ENCODE measurements at regions not wholly inside any gene's neighbourhood (a gene's known extent, or its start where the extent isn't known, plus 50 kb on each side); places are given as distances from the start of the nearest gene placed in this dataset.

GRCh38 chr15:25596644-25597562 is 158.1 kb upstream of the UBE3A start:
- Histone ChIP-seq H4K20me1 (ENCODE audit: insufficient read depth) (no peaks in the 10 kb centered on the region), H3K27ac (no peak overlapping the region), H3K4me2 (ENCODE audit: unreplicated experiment) (peak overlapping the region; percentile 69), H3K79me2 (ENCODE audit: insufficient read depth) (no peaks in the 10 kb centered on the region), H3F3A (ENCODE audit: insufficient read depth) (peaks cover 10% of the 10 kb centered on the region; the same call in 1 of the 2 replicates), H3K36me3 (ENCODE audit: low read depth) (no peaks in the 10 kb centered on the region), H3K9me3 (ENCODE audit: low read depth) (no peaks in the 10 kb centered on the region), H3K4me1 (ENCODE audit: insufficient read depth) (peaks cover 6% of the 10 kb centered on the region; the same call in 1 of the 2 replicates), H3K27me3 (replicated peaks; ENCODE audit: insufficient read depth) (no peaks in the 10 kb centered on the region), H3K4me3 (peak overlapping the region; percentile 67), H3K9ac (peak overlapping the region; percentile 8; the same call in 1 of the 2 replicates), H2AFZ (peak overlapping the region; percentile 82), H3K9me2 (ENCODE audit: insufficient read depth) (no peaks in the 10 kb centered on the region)
- peak; percentile 64 for DNase-seq
- in situ Hi-C loops (cut with MboI), result no loop called here
- TF ChIP-seq EZH2 (IDR thresholded peaks at IDR 0.05; ENCODE audit: insufficient read depth, poor library complexity, severe bottlenecking) (no peak), EZH2phosphoT487 (IDR thresholded peaks at IDR 0.05; ENCODE audit: insufficient read depth, low read depth) (no peak)
- WGBS, 2 experiments (ENCODE audit: low coverage in 1 of 2, low lambda C conversion rate in 2 of 2, missing lambda C conversion rate in 2 of 2), result 30 to 36% methylated on average over 43 to 44 of the region's 44 CpGs

- H3K4me2 ChIP-seq (ENCODE audit: unreplicated experiment), result no peak overlapping the region
- H3K27me3 ChIP-seq (replicated peaks; ENCODE audit: insufficient read depth), result no peaks in the 10 kb centered on the region
- H2AFZ ChIP-seq, result no peak overlapping the region
- no peaks in the 10 kb centered on the region for H3K9me3 ChIP-seq (ENCODE audit: low read depth)
- 64 to 68% methylated on average over 7 of the region's 7 CpGs for WGBS, 2 experiments (ENCODE audit: low coverage in 1 of 2, low lambda C conversion rate in 2 of 2, missing lambda C conversion rate in 2 of 2)
- H3K4me3 ChIP-seq, result no peak overlapping the region
- TF ChIP-seq EZH2phosphoT487 (IDR thresholded peaks at IDR 0.05; ENCODE audit: insufficient read depth, low read depth), result no peak
- no peak for TF ChIP-seq EZH2 (IDR thresholded peaks at IDR 0.05; ENCODE audit: insufficient read depth, poor library complexity, severe bottlenecking)
- H3F3A ChIP-seq (ENCODE audit: insufficient read depth), result no peaks in the 10 kb centered on the region
- H3K4me1 ChIP-seq (ENCODE audit: insufficient read depth), result no peaks in the 10 kb centered on the region
- H3K9ac ChIP-seq, result no peak overlapping the region
- in situ Hi-C loops (cut with MboI), result no loop called here
- no peaks in the 10 kb centered on the region for H4K20me1 ChIP-seq (ENCODE audit: insufficient read depth)
- no peaks in the 10 kb centered on the region for H3K9me2 ChIP-seq (ENCODE audit: insufficient read depth)
- H3K27ac ChIP-seq, result no peak overlapping the region
- no peaks in the 10 kb centered on the region for H3K79me2 ChIP-seq (ENCODE audit: insufficient read depth)
- no peak for DNase-seq
- H3K36me3 ChIP-seq (ENCODE audit: low read depth), result no peaks in the 10 kb centered on the region
Observed at GRCh38 chr15:25587616-25588340, 149.0 kb upstream of the UBE3A start.

- Histone ChIP-seq H3K4me1 (ENCODE audit: insufficient read depth) (no peaks in the 10 kb centered on the region), H3K9me3 (ENCODE audit: low read depth) (no peaks in the 10 kb centered on the region), H4K20me1 (ENCODE audit: insufficient read depth) (no peaks in the 10 kb centered on the region), H3K79me2 (ENCODE audit: insufficient read depth) (no peaks in the 10 kb centered on the region), H3K36me3 (ENCODE audit: low read depth) (no peaks in the 10 kb centered on the region), H2AFZ (no peak overlapping the region), H3K4me2 (ENCODE audit: unreplicated experiment) (no peak overlapping the region), H3K4me3 (no peak overlapping the region), H3F3A (ENCODE audit: insufficient read depth) (no peaks in the 10 kb centered on the region), H3K27ac (no peak overlapping the region), H3K9ac (no peak overlapping the region), H3K27me3 (replicated peaks; ENCODE audit: insufficient read depth) (no peaks in the 10 kb centered on the region), H3K9me2 (ENCODE audit: insufficient read depth) (no peaks in the 10 kb centered on the region)
- TF ChIP-seq EZH2 (IDR thresholded peaks at IDR 0.05; ENCODE audit: insufficient read depth, poor library complexity, severe bottlenecking), result no peak
- no peak for TF ChIP-seq EZH2phosphoT487 (IDR thresholded peaks at IDR 0.05; ENCODE audit: insufficient read depth, low read depth)
- in situ Hi-C loops (cut with MboI), result no loop called here
- no peak for DNase-seq
- WGBS, 2 experiments (ENCODE audit: low coverage in 1 of 2, low lambda C conversion rate in 2 of 2, missing lambda C conversion rate in 2 of 2), result 42 to 45% methylated on average over 4 of the region's 4 CpGs
Observed at GRCh38 chr15:25582886-25583285, 144.1 kb upstream of the UBE3A start.

- no peak overlapping the region for H3K27ac ChIP-seq
- no peaks in the 10 kb centered on the region for H3K36me3 ChIP-seq (ENCODE audit: low read depth)
- H2AFZ ChIP-seq, result no peak overlapping the region
- in situ Hi-C loops (cut with MboI), result no loop called here
- H3K4me1 ChIP-seq (ENCODE audit: insufficient read depth), result no peaks in the 10 kb centered on the region
- no peaks in the 10 kb centered on the region for H3K9me2 ChIP-seq (ENCODE audit: insufficient read depth)
- TF ChIP-seq EZH2 (IDR thresholded peaks at IDR 0.05; ENCODE audit: insufficient read depth, poor library complexity, severe bottlenecking) (no peak), EZH2phosphoT487 (IDR thresholded peaks at IDR 0.05; ENCODE audit: insufficient read depth, low read depth) (no peak)
- DNase-seq, result no peak
- no peaks in the 10 kb centered on the region for H3K79me2 ChIP-seq (ENCODE audit: insufficient read depth)
- H3K9me3 ChIP-seq (ENCODE audit: low read depth), result no peaks in the 10 kb centered on the region
- H3F3A ChIP-seq (ENCODE audit: insufficient read depth), result no peaks in the 10 kb centered on the region
- WGBS, 2 experiments (ENCODE audit: low coverage in 1 of 2, low lambda C conversion rate in 2 of 2, missing lambda C conversion rate in 2 of 2), result 88 to 98% methylated on average over 2 of the region's 2 CpGs
- no peak overlapping the region for H3K4me3 ChIP-seq
- H4K20me1 ChIP-seq (ENCODE audit: insufficient read depth), result no peaks in the 10 kb centered on the region
- 0 out of 2 replicates have a peak, but pooled peaks cover 7% of the 10 kb centered on the region for H3K27me3 ChIP-seq (replicated peaks; ENCODE audit: insufficient read depth)
- H3K4me2 ChIP-seq (ENCODE audit: unreplicated experiment), result no peak overlapping the region
- H3K9ac ChIP-seq, result no peak overlapping the region
Observed at GRCh38 chr15:25579127-25579526, 140.3 kb upstream of the UBE3A start.
